NCI-H510A (cell line): ENCODE measurements at regions not wholly inside any gene's neighbourhood (a gene's known extent, or its start where the extent isn't known, plus 50 kb on each side); places are given as distances from the start of the nearest gene placed in this dataset.

Experiments used
- DNase-seq: peaks from one replicate; lab custom pipeline; 2025; lab: John Stamatoyannopoulos, UW

DNA sequence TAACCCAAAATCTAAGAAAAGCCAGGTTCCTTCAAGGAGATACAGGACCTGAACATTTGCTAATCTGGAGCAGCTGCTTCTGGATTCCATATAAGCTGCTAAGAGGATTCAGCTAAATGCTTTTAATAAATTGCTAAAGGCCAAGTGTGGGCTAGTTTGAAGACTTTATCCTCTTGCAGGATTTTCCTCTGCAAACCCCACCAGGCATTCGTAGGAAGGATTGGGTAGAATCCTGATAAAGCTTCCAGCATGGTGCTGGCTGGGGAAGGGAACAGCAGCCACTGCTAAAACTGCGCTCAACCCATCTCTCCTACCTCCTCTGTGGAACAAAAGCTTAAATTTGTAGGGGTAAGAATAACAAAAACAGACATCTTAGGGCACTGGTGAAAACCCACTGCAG is 61.3 kb upstream of the TAB3 start:
- DNase-seq: no peak

GRCh38 chrX:30949554-30949953 is 60.5 kb upstream of the TAB3 start:
- no peak for DNase-seq

- DNase-seq: no peak
Observed at GRCh38 chrX:30948626-30949025, 59.6 kb upstream of the TAB3 start.

- no peak for DNase-seq
Observed at GRCh38 chrX:30948051-30948450, 59.0 kb upstream of the TAB3 start.

DNA sequence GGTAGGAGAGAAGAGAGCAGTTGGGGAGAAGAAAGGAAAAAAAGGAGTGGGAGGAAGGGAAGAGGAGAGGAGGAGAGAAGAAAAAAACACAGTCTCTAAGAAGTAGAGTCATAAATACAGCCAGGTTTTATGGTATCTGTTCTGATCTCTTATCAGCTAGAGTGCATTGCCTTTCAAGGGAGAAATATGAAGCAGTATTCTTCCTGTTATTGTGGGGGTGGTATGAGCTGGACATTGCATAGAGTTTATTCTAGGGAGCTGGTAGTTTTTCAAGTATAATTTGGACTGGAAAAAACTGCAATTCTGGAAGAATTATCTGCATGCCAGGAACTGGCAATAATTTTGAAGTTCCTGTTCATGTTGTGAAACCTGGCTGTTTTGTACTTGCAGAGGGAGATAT is 54.9 kb upstream of the TAB3 start:
- DNase-seq: no peak

- no peak for DNase-seq
Observed at GRCh38 chrX:30941898-30942297, 52.8 kb upstream of the TAB3 start.

DNA sequence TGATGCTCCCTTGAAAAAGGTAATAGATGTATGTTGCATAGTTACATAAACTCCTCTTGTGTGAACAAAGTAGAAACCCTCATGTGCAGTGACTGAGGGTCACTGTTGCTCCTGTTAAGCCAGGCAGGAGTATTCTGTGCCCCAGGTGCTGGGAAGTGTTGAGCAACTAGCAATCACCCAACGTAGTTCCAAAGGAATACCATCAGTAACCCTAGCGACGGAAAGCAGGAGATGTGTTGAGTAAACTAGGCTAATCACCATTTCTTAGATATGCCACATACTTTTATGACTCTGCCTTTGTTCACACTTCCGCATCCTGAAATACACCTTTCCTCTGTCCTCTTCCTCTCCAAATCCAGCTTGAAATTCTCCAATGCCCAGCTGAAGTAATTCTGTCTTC is 50.9 kb upstream of the TAB3 start:
- no peak for DNase-seq
